Cardiac fibroblast (primary cell): ENCODE measurements at regions not wholly inside any gene's neighbourhood (a gene's known extent, or its start where the extent isn't known, plus 50 kb on each side); places are given as distances from the start of the nearest gene placed in this dataset.

ENCODE experiments used
- DNase-seq, 2 donors: peaks; one replicate each; pipeline versions ENCODE4 v3.0.0 to v3.0.0-alpha.2; 2010; ENCODE audit warnings: low read depth in 2 of 2
- H3K4me3 ChIP-seq, 2 donors: replicated peaks in 1 of 2; 1 replicate in 1 of 2; 2 replicates in 1 of 2; pipeline ENCODE4 v1.5.1; 2011; ENCODE audit warnings: low read depth in 2 of 2, low read length in 2 of 2, mild to moderate bottlenecking in 2 of 2, moderate library complexity in 1 of 2
- CTCF ChIP-seq: IDR thresholded peaks from one replicate; pipeline ENCODE4 v1.5.1; 2011; ENCODE audit warnings: low read depth, mild to moderate bottlenecking, low read length, inconsistent platforms

- TF ChIP-seq CTCF, result no peak
Observed at GRCh38 chr7:121456785-121457359, 60.8 kb upstream of the FAM3C start.

GRCh38 chr7:121456015-121456414 is 59.9 kb upstream of the FAM3C start:
- no peak for TF ChIP-seq CTCF
- no peak overlapping the region for H3K4me3 ChIP-seq
- no peak for DNase-seq

More at GRCh38 chr7:121456785-121457359, 60.8 kb upstream of the FAM3C start:
- no peak overlapping the region for H3K4me3 ChIP-seq
- DNase-seq, result no peak

- no peak overlapping the region for H3K4me3 ChIP-seq
- no peak for TF ChIP-seq CTCF
- no peak for DNase-seq
Observed at GRCh38 chr7:121452389-121452788, 56.3 kb upstream of the FAM3C start.

- H3K4me3 ChIP-seq, result no peak overlapping the region
- no peak for TF ChIP-seq CTCF
- DNase-seq, result no peak
Observed at GRCh38 chr7:121451367-121452094, 55.4 kb upstream of the FAM3C start.

- no peak for TF ChIP-seq CTCF
- H3K4me3 ChIP-seq, result no peak overlapping the region
- no peak for DNase-seq
Observed at GRCh38 chr7:121450631-121451198, 54.6 kb upstream of the FAM3C start.

- DNase-seq, result peak in 1 of 2 donors; percentile 29
- H3K4me3 ChIP-seq, result no peak overlapping the region
- no peak for TF ChIP-seq CTCF
Observed at GRCh38 chr7:121449735-121450240, 53.7 kb upstream of the FAM3C start.
